ENCODE measurements at regions not wholly inside any gene's neighbourhood (a gene's known extent, or its start where the extent isn't known, plus 50 kb on each side); places are given as distances from the start of the nearest gene placed in this dataset.

- TF ChIP-seq CTCF (IDR thresholded peaks at IDR 0.05) = no peak
- no peak for TF ChIP-seq POLR2A (IDR thresholded peaks at IDR 0.05)
These were observed 114.1 kb downstream of the MXRA5 start for GRCh38 chrX:3232262-3232923.

Measured in right lobe of liver (tissue), 4 donors.